ENCODE measurements at regions not wholly inside any gene's neighbourhood (a gene's known extent, or its start where the extent isn't known, plus 50 kb on each side); places are given as distances from the start of the nearest gene placed in this dataset.

- H3K36me3 ChIP-seq: no peaks in the 10 kb centered on the region
- H3K4me3 ChIP-seq: no peak overlapping the region
- H3K4me1 ChIP-seq: no peaks in the 10 kb centered on the region
- H3K9me3 ChIP-seq: no peaks in the 10 kb centered on the region
- TF ChIP-seq, protein P1, sequence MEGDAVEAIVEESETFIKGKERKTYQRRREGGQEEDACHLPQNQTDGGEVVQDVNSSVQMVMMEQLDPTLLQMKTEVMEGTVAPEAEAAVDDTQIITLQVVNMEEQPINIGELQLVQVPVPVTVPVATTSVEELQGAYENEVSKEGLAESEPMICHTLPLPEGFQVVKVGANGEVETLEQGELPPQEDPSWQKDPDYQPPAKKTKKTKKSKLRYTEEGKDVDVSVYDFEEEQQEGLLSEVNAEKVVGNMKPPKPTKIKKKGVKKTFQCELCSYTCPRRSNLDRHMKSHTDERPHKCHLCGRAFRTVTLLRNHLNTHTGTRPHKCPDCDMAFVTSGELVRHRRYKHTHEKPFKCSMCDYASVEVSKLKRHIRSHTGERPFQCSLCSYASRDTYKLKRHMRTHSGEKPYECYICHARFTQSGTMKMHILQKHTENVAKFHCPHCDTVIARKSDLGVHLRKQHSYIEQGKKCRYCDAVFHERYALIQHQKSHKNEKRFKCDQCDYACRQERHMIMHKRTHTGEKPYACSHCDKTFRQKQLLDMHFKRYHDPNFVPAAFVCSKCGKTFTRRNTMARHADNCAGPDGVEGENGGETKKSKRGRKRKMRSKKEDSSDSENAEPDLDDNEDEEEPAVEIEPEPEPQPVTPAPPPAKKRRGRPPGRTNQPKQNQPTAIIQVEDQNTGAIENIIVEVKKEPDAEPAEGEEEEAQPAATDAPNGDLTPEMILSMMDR (IDR thresholded peaks at IDR 0.05): no peak
- H3K27me3 ChIP-seq: no peaks in the 10 kb centered on the region
- H3K27ac ChIP-seq: no peak overlapping the region
- DNase-seq (ENCODE audit: low spot score): no peak
Measured at GRCh38 chr21:18760247-18760646, 356.7 kb upstream of the TMPRSS15 start.

DNA sequence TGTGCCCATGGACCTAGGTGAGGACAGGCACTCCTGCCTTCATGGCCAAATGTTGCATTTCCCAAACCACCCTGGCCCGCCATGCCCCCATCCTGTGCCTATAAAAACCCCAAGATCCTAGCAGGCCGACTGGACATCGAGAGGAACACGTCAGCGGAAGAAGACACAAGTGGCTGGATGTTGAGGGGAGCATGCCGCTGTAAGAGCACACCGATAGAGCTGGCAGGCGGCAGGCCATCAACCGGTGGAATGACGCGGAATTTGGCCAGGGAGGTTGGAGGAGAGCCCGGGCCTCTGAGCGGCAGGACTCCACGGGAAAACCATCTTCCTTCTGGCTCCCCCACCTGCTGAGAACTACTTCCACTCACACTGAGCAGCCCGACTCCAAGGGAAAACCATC is 361.1 kb upstream of the TMPRSS15 start:
- TF ChIP-seq, protein P1 (IDR thresholded peaks at IDR 0.05): no peak

GRCh38 chr21:18769599-18769998 is 366.0 kb upstream of the TMPRSS15 start:
- Histone ChIP-seq H3K4me3 (no peak overlapping the region), H3K36me3 (no peaks in the 10 kb centered on the region), H3K4me1 (no peaks in the 10 kb centered on the region), H3K27me3 (no peaks in the 10 kb centered on the region), H3K27ac (no peak overlapping the region), H3K9me3 (no peaks in the 10 kb centered on the region)
- TF ChIP-seq, protein P1 (IDR thresholded peaks at IDR 0.05): no peak
- DNase-seq (ENCODE audit: low spot score): no peak

More for the DNA sequence above, 361.1 kb upstream of the TMPRSS15 start:
- no peaks in the 10 kb centered on the region for H3K27me3 ChIP-seq
- H3K9me3 ChIP-seq: no peaks in the 10 kb centered on the region
- H3K27ac ChIP-seq: no peak overlapping the region
- DNase-seq (ENCODE audit: low spot score): no peak
- no peak overlapping the region for H3K4me3 ChIP-seq
- no peaks in the 10 kb centered on the region for H3K36me3 ChIP-seq
- H3K4me1 ChIP-seq: no peaks in the 10 kb centered on the region

GRCh38 chr21:18771845-18772380 is 368.3 kb upstream of the TMPRSS15 start:
- Histone ChIP-seq H3K27ac (no peak overlapping the region), H3K27me3 (no peaks in the 10 kb centered on the region), H3K9me3 (no peaks in the 10 kb centered on the region), H3K36me3 (no peaks in the 10 kb centered on the region), H3K4me1 (no peaks in the 10 kb centered on the region), H3K4me3 (no peak overlapping the region)
- TF ChIP-seq, protein P1 (IDR thresholded peaks at IDR 0.05): no peak
- no peak for DNase-seq (ENCODE audit: low spot score)

DNA sequence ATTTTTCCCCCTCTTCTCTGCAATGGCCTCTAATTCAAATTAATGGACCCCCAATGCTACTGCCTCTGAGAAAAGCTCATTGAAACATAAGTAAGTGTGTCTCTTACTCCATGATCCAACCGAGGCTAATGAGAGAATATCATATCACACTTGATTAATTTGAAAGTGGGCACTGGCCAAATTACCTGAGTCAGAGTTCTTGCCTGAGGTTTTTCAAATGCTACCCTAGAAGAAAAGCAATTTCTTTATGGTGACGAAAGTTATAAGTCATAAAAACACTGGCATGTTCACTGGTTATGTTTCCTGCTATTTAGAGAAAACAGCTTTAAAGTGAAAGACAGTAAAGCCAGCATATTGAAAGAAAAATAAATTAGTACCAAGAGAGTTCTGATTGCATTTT is 368.8 kb upstream of the TMPRSS15 start:
- no peak overlapping the region for H3K4me3 ChIP-seq
- H3K4me1 ChIP-seq: no peaks in the 10 kb centered on the region
- H3K27me3 ChIP-seq: no peaks in the 10 kb centered on the region
- DNase-seq (ENCODE audit: low spot score): no peak
- H3K9me3 ChIP-seq: no peaks in the 10 kb centered on the region
- no peak overlapping the region for H3K27ac ChIP-seq
- H3K36me3 ChIP-seq: no peaks in the 10 kb centered on the region
- TF ChIP-seq, protein P1 (IDR thresholded peaks at IDR 0.05): no peak

- TF ChIP-seq, protein P1 (IDR thresholded peaks at IDR 0.05): no peak
- Histone ChIP-seq H3K36me3 (no peaks in the 10 kb centered on the region), H3K4me1 (no peaks in the 10 kb centered on the region), H3K4me3 (no peak overlapping the region), H3K9me3 (no peaks in the 10 kb centered on the region), H3K27me3 (no peaks in the 10 kb centered on the region), H3K27ac (no peak overlapping the region)
- no peak for DNase-seq (ENCODE audit: low spot score)
Measured at GRCh38 chr21:18772897-18773296, 369.3 kb upstream of the TMPRSS15 start.

Measured in right atrium auricular region (tissue), 2 donors.